ENCODE measurements at regions not wholly inside any gene's neighbourhood (a gene's known extent, or its start where the extent isn't known, plus 50 kb on each side); places are given as distances from the start of the nearest gene placed in this dataset.

- TF ChIP-seq CTCF (IDR thresholded peaks at IDR 0.05 in 4 of 5, conservative IDR thresholded peaks at IDR 0.05 in 1 of 5) (no peak), POLR2A (IDR thresholded peaks at IDR 0.05) (no peak)
- in situ Hi-C loops (cut with MboI; ENCODE audit: low sequenced_read_pairs in 4 of 4) (no loop called here), intact Hi-C loops (cut with DNase I; ENCODE audit: low total_unique reads) (no loop called here)
- Histone ChIP-seq H3K36me3 (no peaks in the 10 kb centered on the region), H3K4me1 (no peaks in the 10 kb centered on the region), H3K4me3 (no peak overlapping the region), H3K27me3 (no peaks in the 10 kb centered on the region), H3K9me3 (no peaks in the 10 kb centered on the region), H3K27ac (no peak overlapping the region)
- DNase-seq, result no peak
- ATAC-seq, result no peak
Observed at GRCh38 chr2:23235736-23236135, 149.2 kb upstream of the KLHL29 start.

GRCh38 chr2:23237147-23237546 lies 147.8 kb upstream of the KLHL29 start:
- Histone ChIP-seq H3K27me3 (no peaks in the 10 kb centered on the region), H3K9me3 (no peaks in the 10 kb centered on the region), H3K36me3 (no peaks in the 10 kb centered on the region), H3K4me1 (no peaks in the 10 kb centered on the region), H3K27ac (no peak overlapping the region), H3K4me3 (no peak overlapping the region)
- TF ChIP-seq CTCF (IDR thresholded peaks at IDR 0.05 in 4 of 5, conservative IDR thresholded peaks at IDR 0.05 in 1 of 5) (no peak), POLR2A (IDR thresholded peaks at IDR 0.05) (no peak)
- in situ Hi-C loops (cut with MboI; ENCODE audit: low sequenced_read_pairs in 4 of 4) (no loop called here), intact Hi-C loops (cut with DNase I; ENCODE audit: low total_unique reads) (no loop called here)
- no peak for ATAC-seq
- DNase-seq, result no peak

- Histone ChIP-seq H3K27me3 (no peaks in the 10 kb centered on the region), H3K36me3 (no peaks in the 10 kb centered on the region), H3K9me3 (no peaks in the 10 kb centered on the region), H3K4me1 (no peaks in the 10 kb centered on the region), H3K27ac (no peak overlapping the region), H3K4me3 (no peak overlapping the region)
- no peak for DNase-seq
- no peak for TF ChIP-seq POLR2A (IDR thresholded peaks at IDR 0.05)
- no peak for TF ChIP-seq CTCF (IDR thresholded peaks at IDR 0.05 in 4 of 5, conservative IDR thresholded peaks at IDR 0.05 in 1 of 5)
- in situ Hi-C loops (cut with MboI; ENCODE audit: low sequenced_read_pairs in 4 of 4) (no loop called here), intact Hi-C loops (cut with DNase I; ENCODE audit: low total_unique reads) (no loop called here)
- no peak for ATAC-seq
Observed at GRCh38 chr2:23238011-23238657, 146.8 kb upstream of the KLHL29 start.

GRCh38 chr2:23239374-23239773 lies 145.6 kb upstream of the KLHL29 start:
- Histone ChIP-seq H3K27ac (no peak overlapping the region), H3K27me3 (no peaks in the 10 kb centered on the region), H3K4me3 (no peak overlapping the region), H3K9me3 (no peaks in the 10 kb centered on the region), H3K36me3 (no peaks in the 10 kb centered on the region), H3K4me1 (no peaks in the 10 kb centered on the region)
- intact Hi-C loops (cut with DNase I; ENCODE audit: low total_unique reads), result no loop called here
- in situ Hi-C loops (cut with MboI; ENCODE audit: low sequenced_read_pairs in 4 of 4), result no loop called here
- no peak for ATAC-seq
- TF ChIP-seq CTCF (IDR thresholded peaks at IDR 0.05 in 4 of 5, conservative IDR thresholded peaks at IDR 0.05 in 1 of 5) (no peak), POLR2A (IDR thresholded peaks at IDR 0.05) (no peak)
- no peak for DNase-seq

GRCh38 chr2:23241121-23241520 lies 143.9 kb upstream of the KLHL29 start:
- ATAC-seq (no peak), DNase-seq (no peak)
- no peak for TF ChIP-seq CTCF (IDR thresholded peaks at IDR 0.05 in 4 of 5, conservative IDR thresholded peaks at IDR 0.05 in 1 of 5)
- intact Hi-C loops (cut with DNase I; ENCODE audit: low total_unique reads), result no loop called here
- in situ Hi-C loops (cut with MboI; ENCODE audit: low sequenced_read_pairs in 4 of 4), result no loop called here
- H3K9me3 ChIP-seq, result no peaks in the 10 kb centered on the region
- no peak overlapping the region for H3K4me3 ChIP-seq
- H3K36me3 ChIP-seq, result no peaks in the 10 kb centered on the region
- H3K4me1 ChIP-seq, result no peaks in the 10 kb centered on the region
- H3K27me3 ChIP-seq, result no peaks in the 10 kb centered on the region
- no peak overlapping the region for H3K27ac ChIP-seq

Data from gastrocnemius medialis (tissue), 4 donors.